Stimulated activated CD8-positive, alpha-beta memory T cell treated with anti-CD3 and anti-CD28 coated beads, Interleukin-15, amount 100 ng/mL, for 4 hours (primary cell): ENCODE measurements at regions not wholly inside any gene's neighbourhood (a gene's known extent, or its start where the extent isn't known, plus 50 kb on each side); places are given as distances from the start of the nearest gene placed in this dataset.

Source experiments
- DNase-seq, 2 donors: peaks; one replicate each; pipeline ENCODE4 v3.0.0-alpha.2; 2020; ENCODE audit warnings: low read depth in 2 of 2

- no peak for DNase-seq
Measured at GRCh38 chr10:2867788-2868299, 199.5 kb upstream of the PFKP start.

- no peak for DNase-seq
Measured at GRCh38 chr10:2866569-2866968, 200.8 kb upstream of the PFKP start.

GRCh38 chr10:2861632-2862210, 205.6 kb upstream of the PFKP start:
- no peak for DNase-seq

GRCh38 chr10:2858452-2858851, 208.9 kb upstream of the PFKP start:
- no peak for DNase-seq

GRCh38 chr10:2856598-2856997, 210.8 kb upstream of the PFKP start:
- DNase-seq, result no peak

- DNase-seq, result no peak
Measured at GRCh38 chr10:2852574-2853323, 214.6 kb upstream of the PFKP start.

- no peak for DNase-seq
Measured at GRCh38 chr10:2851566-2851965, 215.8 kb upstream of the PFKP start.

GRCh38 chr10:2850202-2850601, 217.1 kb upstream of the PFKP start:
- DNase-seq, result no peak

- DNase-seq, result no peak
Measured at GRCh38 chr10:2844925-2845324, 222.4 kb upstream of the PFKP start.

- no peak for DNase-seq
Measured at GRCh38 chr10:2839081-2839725, 228.1 kb upstream of the PFKP start.

GRCh38 chr10:2837674-2838073, 229.7 kb upstream of the PFKP start:
- no peak for DNase-seq

- DNase-seq, result no peak
Measured at GRCh38 chr10:2836921-2837662, 230.3 kb upstream of the PFKP start.

GRCh38 chr10:2834214-2834613, 233.1 kb upstream of the PFKP start:
- DNase-seq, result no peak

GRCh38 chr10:2831509-2831908, 235.8 kb upstream of the PFKP start:
- no peak for DNase-seq

GRCh38 chr10:2828741-2829140, 238.6 kb upstream of the PFKP start:
- no peak for DNase-seq

GRCh38 chr10:2826675-2827074, 240.7 kb upstream of the PFKP start:
- no peak for DNase-seq

- no peak for DNase-seq
Measured at GRCh38 chr10:2825841-2826240, 241.5 kb upstream of the PFKP start.

GRCh38 chr10:2817940-2818636, 249.3 kb upstream of the PFKP start:
- no peak for DNase-seq

GRCh38 chr10:2813693-2814092, 253.7 kb upstream of the PFKP start:
- no peak for DNase-seq

GRCh38 chr10:2813286-2813685, 254.1 kb upstream of the PFKP start:
- no peak for DNase-seq

GRCh38 chr10:2812631-2813030, 254.7 kb upstream of the PFKP start:
- DNase-seq, result no peak

- DNase-seq, result no peak
Measured at GRCh38 chr10:2800178-2800577, 267.2 kb upstream of the PFKP start.
